HepG2 (cell line): ENCODE measurements at regions not wholly inside any gene's neighbourhood (a gene's known extent, or its start where the extent isn't known, plus 50 kb on each side); places are given as distances from the start of the nearest gene placed in this dataset.

Experiments
- ATAD3A ChIP-seq: sonication (generic); formaldehyde crosslinking; IDR thresholded peaks from 2 replicates; pipeline ENCODE4 v1.4.0; 2020; ENCODE audit warnings: missing genetic modification reagents
- CEBPB ChIP-seq: IDR thresholded peaks from 2 replicates; pipeline ENCODE4 v1.6.1; 2011; ENCODE audit warnings: low read depth, low read length, improper control_type of control experiment, borderline replicate concordance
- EP300 ChIP-seq, 3 experiments: sonication (generic) in 1 of 3; formaldehyde crosslinking in 1 of 3; IDR thresholded peaks; 2 replicates each; pipeline versions ENCODE4 v1.5.1 to v1.6.1; 2011 to 2020; ENCODE audit warnings: low read depth in 2 of 3, low read length in 2 of 3, borderline replicate concordance in 1 of 3, improper control_type of control experiment in 1 of 3, mild to moderate bottlenecking in 1 of 3, missing genetic modification reagents in 1 of 3, moderate library complexity in 1 of 3
- NFKBIZ ChIP-seq: IDR thresholded peaks from 2 replicates; pipeline ENCODE4 v1.6.1; 2018; ENCODE audit warnings: missing genetic modification reagents, missing compliant biosample characterization
- POLR2A ChIP-seq, 2 experiments: IDR thresholded peaks; 2 replicates each; pipeline ENCODE4 v1.6.1; 2011; ENCODE audit warnings: low read depth in 2 of 2, low read length in 2 of 2, mild to moderate bottlenecking in 1 of 2, moderate library complexity in 1 of 2; ENCODE audit not compliant: insufficient read depth in 1 of 2
- TF ChIP-seq, protein P1 (sequence below), 2 experiments: sonication (generic) in 1 of 2; formaldehyde crosslinking in 1 of 2; IDR thresholded peaks; 2 replicates each; pipeline versions ENCODE4 v1.5.1 to v1.6.1; 2011 to 2020; ENCODE audit warnings: borderline replicate concordance in 1 of 2, low read depth in 1 of 2, low read length in 1 of 2, mild to moderate bottlenecking in 1 of 2, missing genetic modification reagents in 1 of 2, moderate library complexity in 1 of 2
- TF ChIP-seq, protein P2 (sequence below): sonication (generic); formaldehyde crosslinking; IDR thresholded peaks from 2 replicates; pipeline ENCODE4 v1.5.0; 2020; ENCODE audit warnings: mild to moderate bottlenecking, missing genetic modification reagents, moderate library complexity
- TF ChIP-seq, protein P3 (sequence below): sonication (generic); formaldehyde crosslinking; IDR thresholded peaks from 2 replicates; pipeline ENCODE4 v1.4.0; 2020; ENCODE audit warnings: missing genetic modification reagents
- TF ChIP-seq, protein P4 (sequence below): sonication (generic); formaldehyde crosslinking; IDR thresholded peaks from 2 replicates; pipeline ENCODE4 v1.4.0; 2020; ENCODE audit warnings: missing genetic modification reagents, borderline replicate concordance

DNA sequence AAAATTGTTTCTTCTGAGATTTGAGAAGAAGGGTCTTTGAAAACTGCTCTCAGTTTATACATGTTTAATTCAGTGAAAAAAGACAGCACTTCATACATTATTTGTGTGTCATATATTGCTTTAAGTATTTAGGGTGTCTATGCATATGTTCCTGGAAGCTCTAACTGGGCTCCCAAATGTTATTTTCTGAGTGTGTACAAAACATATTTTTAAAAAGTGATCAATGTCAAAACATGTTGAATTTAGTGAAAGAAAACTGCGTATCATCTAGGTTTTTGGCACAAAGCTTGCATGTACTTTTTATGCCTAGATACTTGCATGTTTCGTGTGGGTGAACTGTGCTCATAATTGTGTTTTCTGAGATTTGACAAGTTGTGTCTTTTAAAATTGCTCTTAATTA, 81.6 kb downstream of the ASCL4 start:
- TF ChIP-seq, protein P1, sequence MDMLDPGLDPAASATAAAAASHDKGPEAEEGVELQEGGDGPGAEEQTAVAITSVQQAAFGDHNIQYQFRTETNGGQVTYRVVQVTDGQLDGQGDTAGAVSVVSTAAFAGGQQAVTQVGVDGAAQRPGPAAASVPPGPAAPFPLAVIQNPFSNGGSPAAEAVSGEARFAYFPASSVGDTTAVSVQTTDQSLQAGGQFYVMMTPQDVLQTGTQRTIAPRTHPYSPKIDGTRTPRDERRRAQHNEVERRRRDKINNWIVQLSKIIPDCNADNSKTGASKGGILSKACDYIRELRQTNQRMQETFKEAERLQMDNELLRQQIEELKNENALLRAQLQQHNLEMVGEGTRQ (IDR thresholded peaks at IDR 0.05; ENCODE audit: low read depth, low read length), result no peak
- TF ChIP-seq, protein P1 (CRISPR knock-in tag; IDR thresholded peaks at IDR 0.05; ENCODE audit: borderline replicate concordance), result no peak
- TF ChIP-seq CEBPB, result no peak
- no peak for TF ChIP-seq EP300 (IDR thresholded peaks at IDR 0.05; ENCODE audit: low read depth in 2 of 2, low read length in 2 of 2)
- no peak for TF ChIP-seq EP300 (CRISPR knock-in tag; IDR thresholded peaks at IDR 0.05; ENCODE audit: borderline replicate concordance)
- no peak for TF ChIP-seq NFKBIZ (CRISPR knock-in tag)
- no peak for TF ChIP-seq POLR2A (IDR thresholded peaks at IDR 0.05; ENCODE audit: insufficient read depth in 1 of 2, low read depth in 2 of 2, low read length in 2 of 2)
- TF ChIP-seq, protein P2, sequence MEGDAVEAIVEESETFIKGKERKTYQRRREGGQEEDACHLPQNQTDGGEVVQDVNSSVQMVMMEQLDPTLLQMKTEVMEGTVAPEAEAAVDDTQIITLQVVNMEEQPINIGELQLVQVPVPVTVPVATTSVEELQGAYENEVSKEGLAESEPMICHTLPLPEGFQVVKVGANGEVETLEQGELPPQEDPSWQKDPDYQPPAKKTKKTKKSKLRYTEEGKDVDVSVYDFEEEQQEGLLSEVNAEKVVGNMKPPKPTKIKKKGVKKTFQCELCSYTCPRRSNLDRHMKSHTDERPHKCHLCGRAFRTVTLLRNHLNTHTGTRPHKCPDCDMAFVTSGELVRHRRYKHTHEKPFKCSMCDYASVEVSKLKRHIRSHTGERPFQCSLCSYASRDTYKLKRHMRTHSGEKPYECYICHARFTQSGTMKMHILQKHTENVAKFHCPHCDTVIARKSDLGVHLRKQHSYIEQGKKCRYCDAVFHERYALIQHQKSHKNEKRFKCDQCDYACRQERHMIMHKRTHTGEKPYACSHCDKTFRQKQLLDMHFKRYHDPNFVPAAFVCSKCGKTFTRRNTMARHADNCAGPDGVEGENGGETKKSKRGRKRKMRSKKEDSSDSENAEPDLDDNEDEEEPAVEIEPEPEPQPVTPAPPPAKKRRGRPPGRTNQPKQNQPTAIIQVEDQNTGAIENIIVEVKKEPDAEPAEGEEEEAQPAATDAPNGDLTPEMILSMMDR (CRISPR knock-in tag), result no peak
- no peak for TF ChIP-seq ATAD3A (CRISPR knock-in tag)
- TF ChIP-seq, protein P3, sequence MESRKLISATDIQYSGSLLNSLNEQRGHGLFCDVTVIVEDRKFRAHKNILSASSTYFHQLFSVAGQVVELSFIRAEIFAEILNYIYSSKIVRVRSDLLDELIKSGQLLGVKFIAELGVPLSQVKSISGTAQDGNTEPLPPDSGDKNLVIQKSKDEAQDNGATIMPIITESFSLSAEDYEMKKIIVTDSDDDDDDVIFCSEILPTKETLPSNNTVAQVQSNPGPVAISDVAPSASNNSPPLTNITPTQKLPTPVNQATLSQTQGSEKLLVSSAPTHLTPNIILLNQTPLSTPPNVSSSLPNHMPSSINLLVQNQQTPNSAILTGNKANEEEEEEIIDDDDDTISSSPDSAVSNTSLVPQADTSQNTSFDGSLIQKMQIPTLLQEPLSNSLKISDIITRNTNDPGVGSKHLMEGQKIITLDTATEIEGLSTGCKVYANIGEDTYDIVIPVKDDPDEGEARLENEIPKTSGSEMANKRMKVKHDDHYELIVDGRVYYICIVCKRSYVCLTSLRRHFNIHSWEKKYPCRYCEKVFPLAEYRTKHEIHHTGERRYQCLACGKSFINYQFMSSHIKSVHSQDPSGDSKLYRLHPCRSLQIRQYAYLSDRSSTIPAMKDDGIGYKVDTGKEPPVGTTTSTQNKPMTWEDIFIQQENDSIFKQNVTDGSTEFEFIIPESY (CRISPR knock-in tag), result no peak
- TF ChIP-seq, protein P4, sequence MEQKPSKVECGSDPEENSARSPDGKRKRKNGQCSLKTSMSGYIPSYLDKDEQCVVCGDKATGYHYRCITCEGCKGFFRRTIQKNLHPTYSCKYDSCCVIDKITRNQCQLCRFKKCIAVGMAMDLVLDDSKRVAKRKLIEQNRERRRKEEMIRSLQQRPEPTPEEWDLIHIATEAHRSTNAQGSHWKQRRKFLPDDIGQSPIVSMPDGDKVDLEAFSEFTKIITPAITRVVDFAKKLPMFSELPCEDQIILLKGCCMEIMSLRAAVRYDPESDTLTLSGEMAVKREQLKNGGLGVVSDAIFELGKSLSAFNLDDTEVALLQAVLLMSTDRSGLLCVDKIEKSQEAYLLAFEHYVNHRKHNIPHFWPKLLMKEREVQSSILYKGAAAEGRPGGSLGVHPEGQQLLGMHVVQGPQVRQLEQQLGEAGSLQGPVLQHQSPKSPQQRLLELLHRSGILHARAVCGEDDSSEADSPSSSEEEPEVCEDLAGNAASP (CRISPR knock-in tag), result no peak
